ENCODE measurements at regions not wholly inside any gene's neighbourhood (a gene's known extent, or its start where the extent isn't known, plus 50 kb on each side); places are given as distances from the start of the nearest gene placed in this dataset.
A peak's percentile ranks its signal among the peaks of the same experiment; 100 is the strongest.
"Not testable (repeated sequence)": the region's sequence is repeated elsewhere in the genome, so short reads cannot be mapped to it uniquely, and the experiment has no call there.

GRCh38 chr6:9225441-9225871 lies 790.1 kb upstream of the SLC35B3 start:
- no peak for DNase-seq

GRCh38 chr6:9224539-9224938 lies 789.2 kb upstream of the SLC35B3 start:
- DNase-seq = no peak

DNA sequence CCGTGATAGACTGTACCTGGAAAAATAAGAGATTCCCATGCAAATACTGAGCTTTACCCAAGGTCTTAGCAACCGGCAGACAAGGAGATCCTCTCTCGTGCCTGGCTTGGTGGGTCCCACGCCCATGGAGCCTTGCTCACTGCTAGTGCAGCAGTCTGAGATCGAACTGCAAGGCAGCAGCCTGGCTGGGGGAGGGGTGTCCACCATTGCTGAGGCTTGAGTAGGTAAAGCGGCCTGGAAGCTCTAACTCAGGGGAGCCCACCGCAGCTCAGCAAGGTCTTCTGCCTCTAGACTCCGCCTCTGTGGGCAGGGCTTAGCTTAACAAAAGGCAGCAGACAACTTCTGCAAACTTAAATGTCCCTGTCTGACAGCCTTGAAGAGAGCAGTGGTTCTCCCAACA lies 778.4 kb upstream of the SLC35B3 start:
- not testable (repeated sequence) for DNase-seq

- no peak for DNase-seq
These were observed 773.6 kb upstream of the SLC35B3 start for GRCh38 chr6:9208966-9209365.

DNA sequence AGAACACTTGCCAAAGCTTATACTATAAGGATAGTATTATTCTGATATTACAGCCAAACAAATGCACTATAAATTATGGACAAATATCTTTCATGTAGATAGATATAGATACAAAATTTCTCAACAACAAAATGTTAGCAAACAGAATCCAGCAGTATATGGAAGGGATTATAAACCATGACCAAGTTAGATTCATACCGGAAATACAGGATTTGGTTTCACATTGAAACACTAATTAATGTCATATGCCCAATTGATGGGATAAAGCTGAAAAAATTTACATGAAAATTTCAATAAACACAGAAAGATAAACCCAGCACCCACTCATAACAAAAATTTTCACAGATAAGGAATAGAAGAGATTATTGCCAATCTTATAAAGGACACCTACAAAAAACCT lies 770.3 kb upstream of the SLC35B3 start:
- no peak for DNase-seq

GRCh38 chr6:9204171-9204570 lies 768.8 kb upstream of the SLC35B3 start:
- DNase-seq = no peak

GRCh38 chr6:9200712-9201111 lies 765.4 kb upstream of the SLC35B3 start:
- no peak for DNase-seq

GRCh38 chr6:9197726-9198125 lies 762.4 kb upstream of the SLC35B3 start:
- no peak for DNase-seq

GRCh38 chr6:9195322-9195721 lies 760.0 kb upstream of the SLC35B3 start:
- no peak for DNase-seq

DNA sequence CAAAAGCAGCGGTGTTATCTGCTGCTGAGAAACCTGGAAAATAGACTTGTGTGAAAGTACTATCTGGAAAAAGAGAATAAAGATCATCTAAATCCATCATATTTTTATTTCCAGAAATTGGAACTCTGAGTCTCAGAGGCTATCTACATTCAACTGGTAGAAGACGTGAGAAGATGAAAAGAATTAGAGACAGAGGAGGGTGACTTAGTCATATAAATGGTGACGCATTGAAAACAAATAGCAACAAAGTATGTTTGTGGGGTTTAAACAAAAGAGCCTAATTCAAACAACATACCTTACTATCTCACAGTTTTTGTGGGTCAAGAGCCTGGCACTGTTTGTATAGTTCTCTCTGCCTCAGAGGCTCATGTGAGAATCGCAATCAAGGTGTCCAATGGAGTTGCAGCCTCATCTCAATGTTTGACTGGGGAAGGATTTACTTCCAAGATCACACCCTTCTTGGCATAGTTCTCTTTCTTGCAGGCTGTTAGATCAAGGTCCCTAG lies 757.1 kb upstream of the SLC35B3 start:
- no peak for DNase-seq

GRCh38 chr6:9186148-9186547 lies 750.8 kb upstream of the SLC35B3 start:
- DNase-seq = no peak

DNA sequence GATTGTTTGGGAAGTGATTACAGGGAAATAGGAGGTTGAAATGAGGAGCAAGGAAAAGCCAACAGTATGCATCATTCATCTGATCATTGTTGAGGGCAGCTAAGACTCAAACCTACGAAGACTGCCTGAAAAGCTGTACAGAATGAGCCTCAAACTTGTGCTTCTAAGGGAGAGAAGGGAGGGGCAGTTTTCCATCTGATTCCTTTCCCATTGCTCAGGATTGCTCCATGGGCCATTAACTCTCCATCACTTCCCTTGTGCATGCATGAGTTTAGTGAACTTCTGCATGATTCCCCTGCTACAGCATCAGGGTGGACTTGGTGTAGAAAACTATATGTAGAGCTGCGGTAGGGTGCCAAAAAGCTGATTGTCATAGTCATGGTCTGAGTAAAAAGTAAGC lies 742.7 kb upstream of the SLC35B3 start:
- DNase-seq = no peak

DNA sequence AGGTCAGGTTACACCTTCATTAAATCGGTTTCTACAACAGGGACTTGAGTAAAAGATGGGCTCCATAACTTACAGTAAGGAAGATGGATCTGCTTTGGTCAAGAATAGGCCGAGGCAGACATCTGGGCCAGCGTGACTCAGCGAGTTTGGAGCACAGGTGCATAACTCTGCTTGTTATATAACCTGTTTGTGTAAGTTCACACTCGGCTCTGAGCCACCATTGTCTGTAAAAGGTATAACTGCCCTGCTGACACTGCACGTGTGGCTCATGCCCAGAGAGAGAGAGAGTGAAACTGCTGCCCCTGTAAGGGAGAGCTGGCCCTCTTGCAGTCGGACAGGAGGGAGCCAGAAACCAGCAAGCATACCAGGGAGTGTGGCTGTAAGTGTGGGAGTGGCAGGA lies 737.9 kb upstream of the SLC35B3 start:
- DNase-seq = no peak

- DNase-seq = no peak
These were observed 736.8 kb upstream of the SLC35B3 start for GRCh38 chr6:9172096-9172495.

GRCh38 chr6:9168669-9169068 lies 733.3 kb upstream of the SLC35B3 start:
- DNase-seq = no peak

GRCh38 chr6:9161731-9162130 lies 726.4 kb upstream of the SLC35B3 start:
- DNase-seq = no peak

DNA sequence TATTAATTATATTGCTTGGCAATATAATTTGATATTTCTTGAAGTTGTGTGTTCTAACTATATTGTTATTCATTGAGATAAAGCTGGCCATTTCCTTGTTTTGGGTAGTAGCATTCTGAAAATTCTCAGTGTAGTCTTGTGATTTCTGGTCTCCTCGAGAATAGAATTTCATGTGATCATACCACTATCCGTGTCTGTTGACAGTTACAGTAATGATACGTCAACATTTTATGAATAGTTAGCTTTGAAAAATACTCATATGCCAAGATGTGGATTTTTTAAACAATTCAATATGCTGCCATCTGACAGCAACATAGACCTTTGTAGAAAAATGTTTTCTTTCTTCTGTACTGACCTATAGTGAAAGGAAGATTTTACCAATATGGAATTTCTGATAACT lies 723.7 kb upstream of the SLC35B3 start:
- DNase-seq = no peak

GRCh38 chr6:9155836-9156235 lies 720.5 kb upstream of the SLC35B3 start:
- no peak for DNase-seq

DNA sequence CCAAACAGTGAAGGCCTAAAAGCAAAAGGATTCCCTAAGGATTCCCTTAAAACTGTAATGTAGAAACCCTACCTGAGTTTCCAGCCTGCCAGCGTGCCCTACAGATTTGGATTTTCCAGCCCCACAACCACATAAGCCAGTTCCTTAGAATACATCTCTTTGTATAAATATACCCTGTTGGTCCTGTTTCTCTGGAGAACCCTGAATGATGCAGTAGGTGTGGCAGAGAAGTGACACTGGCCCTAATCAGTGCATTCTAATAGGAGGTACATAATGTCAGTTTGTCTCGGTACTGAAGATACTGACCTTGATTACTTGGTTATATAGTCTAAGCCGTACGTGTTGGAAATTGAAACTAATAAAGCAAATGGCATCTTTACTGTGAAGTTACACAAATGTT lies 707.8 kb upstream of the SLC35B3 start:
- DNase-seq = no peak

GRCh38 chr6:9140951-9141460 lies 705.7 kb upstream of the SLC35B3 start:
- peak; percentile 38 for DNase-seq

DNA sequence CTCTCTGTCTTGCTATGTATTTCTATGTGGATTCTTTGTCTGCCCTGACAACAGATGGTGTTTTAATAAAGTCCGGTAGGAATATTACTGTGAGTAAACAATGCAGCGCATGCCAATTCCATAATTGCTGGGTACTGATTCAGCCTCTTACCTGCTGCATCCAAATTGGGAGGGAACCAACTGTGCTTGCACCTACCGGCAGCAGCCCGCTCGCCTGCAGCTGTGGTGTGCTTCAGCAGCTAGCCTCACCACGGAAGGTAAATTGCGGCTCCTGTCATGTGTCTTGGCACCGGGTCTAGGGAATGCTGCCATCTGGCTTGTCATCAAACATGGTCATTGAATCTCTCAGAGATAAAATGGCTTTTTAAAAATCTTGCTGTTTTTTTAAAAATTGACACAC lies 704.8 kb upstream of the SLC35B3 start:
- DNase-seq = peak; percentile 73

GRCh38 chr6:9139746-9140145 lies 704.4 kb upstream of the SLC35B3 start:
- DNase-seq = peak; percentile 73

DNA sequence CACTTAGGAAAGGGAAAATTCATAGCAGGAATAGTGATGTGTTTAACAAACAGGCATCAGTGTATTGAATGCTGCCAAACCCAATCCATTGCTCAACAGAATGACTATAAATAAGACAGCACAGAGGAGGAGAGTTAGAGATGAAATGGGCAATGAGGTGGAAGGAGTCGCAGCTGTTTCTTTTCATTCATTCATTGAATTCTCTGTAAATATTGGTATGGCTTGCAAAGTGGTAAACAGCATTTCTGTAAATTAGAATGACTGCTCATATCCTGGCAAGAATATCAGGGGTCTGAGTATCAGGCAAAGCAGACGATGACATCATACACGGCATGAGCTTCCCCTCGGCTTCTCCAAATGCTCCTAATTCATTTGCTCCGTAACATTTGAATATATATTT lies 703.6 kb upstream of the SLC35B3 start:
- peak; percentile 9 for DNase-seq

DNA sequence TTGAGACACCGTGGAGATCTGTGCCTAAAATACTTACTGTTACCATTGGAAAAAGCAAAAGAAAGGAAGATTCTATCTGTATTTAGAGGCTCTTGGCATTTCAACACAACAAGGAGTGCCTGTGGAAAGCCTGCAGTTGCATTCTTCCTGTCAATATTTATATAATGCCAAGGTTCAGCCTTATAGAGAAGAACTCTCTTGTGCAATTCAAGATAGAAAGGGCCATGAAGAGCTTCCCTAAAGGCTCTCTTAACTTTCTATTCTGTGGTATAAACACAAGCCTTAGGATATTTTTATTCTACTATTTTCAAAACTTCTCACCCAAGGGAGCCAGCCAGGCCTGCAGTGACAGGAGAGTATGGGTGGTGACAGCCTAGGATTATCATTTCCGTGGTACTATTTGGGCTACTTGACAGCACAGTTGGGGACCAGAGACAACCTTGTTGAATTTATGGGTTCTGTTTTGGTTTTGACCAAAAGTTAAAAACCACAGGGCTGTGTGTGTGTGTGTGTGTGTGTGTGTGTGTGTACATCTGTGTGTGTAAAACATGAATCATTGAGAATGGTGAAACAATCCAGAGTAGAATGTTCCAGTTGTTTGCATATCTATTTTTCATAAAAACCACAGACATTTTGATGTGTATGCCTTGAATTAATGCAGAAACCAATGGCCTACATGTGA lies 700.9 kb upstream of the SLC35B3 start:
- no peak for DNase-seq

DNA sequence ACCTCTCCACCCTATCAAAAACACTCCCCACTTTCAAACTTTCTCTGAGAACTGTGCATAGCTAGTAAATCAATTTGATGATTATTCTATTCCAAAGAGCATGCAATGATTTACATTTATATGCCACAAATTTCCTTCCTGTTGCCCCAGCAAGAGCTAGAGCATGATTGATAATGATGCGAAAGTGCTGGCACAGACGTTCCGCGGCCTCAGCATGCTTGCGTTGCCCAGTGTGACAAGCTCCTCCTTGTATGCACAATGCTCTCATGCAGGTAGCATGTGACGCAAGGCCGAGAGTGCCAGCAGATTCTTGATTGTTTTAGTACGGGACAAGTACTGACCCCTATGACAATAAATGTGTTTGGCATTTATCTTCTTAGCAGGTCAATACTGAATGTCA lies 696.3 kb upstream of the SLC35B3 start:
- no peak for DNase-seq

Data from DMS79 treated with DMSO at 0.1 percent for 48 hours (cell line).